Adipocyte (in vitro differentiated cells): ENCODE measurements at regions not wholly inside any gene's neighbourhood (a gene's known extent, or its start where the extent isn't known, plus 50 kb on each side); places are given as distances from the start of the nearest gene placed in this dataset.

Experiments used
- DNase-seq: peaks from one replicate; pipeline ENCODE4 v3.0.0-alpha.2; 2015; ENCODE audit warnings: low read depth
- H3K27me3 ChIP-seq: replicated peaks from 2 replicates; pipeline ENCODE4 v1.7.0; 2013; ENCODE audit warnings: mild to moderate bottlenecking, low read length, moderate library complexity; ENCODE audit not compliant: control insufficient read depth, insufficient read depth
- H3K36me3 ChIP-seq: 2 replicates; pipeline ENCODE4 v1.7.0; 2013; ENCODE audit warnings: low read length, mild to moderate bottlenecking, moderate library complexity; ENCODE audit not compliant: control insufficient read depth, insufficient read depth, severe bottlenecking
- H3K4me1 ChIP-seq: 2 replicates; pipeline ENCODE4 v1.7.0; 2013; ENCODE audit warnings: mild to moderate bottlenecking, low read length, moderate library complexity; ENCODE audit not compliant: control insufficient read depth, insufficient read depth
- H3K4me3 ChIP-seq: 2 replicates; pipeline ENCODE4 v1.7.0; 2013; ENCODE audit warnings: mild to moderate bottlenecking, low read length, moderate library complexity
- H3K9ac ChIP-seq: 2 replicates; pipeline ENCODE4 v1.7.0; 2013; ENCODE audit warnings: mild to moderate bottlenecking, low read length, moderate library complexity
- H3K9me3 ChIP-seq: 2 replicates; pipeline ENCODE4 v1.7.0; 2013; ENCODE audit warnings: mild to moderate bottlenecking, low read length, moderate library complexity; ENCODE audit not compliant: control insufficient read depth

- Histone ChIP-seq H3K27me3 (peaks cover 12% of the 10 kb centered on the region), H3K9ac (no peak overlapping the region), H3K9me3 (no peaks in the 10 kb centered on the region), H3K4me3 (no peak overlapping the region), H3K36me3 (no peaks in the 10 kb centered on the region), H3K4me1 (peaks cover 11% of the 10 kb centered on the region)
- DNase-seq: no peak
Observed at GRCh38 chr6:170232186-170233002, 58.5 kb downstream of the DLL1 start.

GRCh38 chr6:170231293-170232185 lies 59.3 kb downstream of the DLL1 start:
- H3K4me1 ChIP-seq: peaks cover 11% of the 10 kb centered on the region
- H3K9ac ChIP-seq: no peak overlapping the region
- no peak overlapping the region for H3K4me3 ChIP-seq
- no peaks in the 10 kb centered on the region for H3K36me3 ChIP-seq
- peaks cover 12% of the 10 kb centered on the region for H3K27me3 ChIP-seq
- no peaks in the 10 kb centered on the region for H3K9me3 ChIP-seq
- no peak for DNase-seq

- Histone ChIP-seq H3K4me3 (no peak overlapping the region), H3K36me3 (no peaks in the 10 kb centered on the region), H3K4me1 (peaks cover 11% of the 10 kb centered on the region), H3K9me3 (no peaks in the 10 kb centered on the region), H3K27me3 (peaks cover 18% of the 10 kb centered on the region), H3K9ac (no peak overlapping the region)
- DNase-seq: no peak
Observed at GRCh38 chr6:170230520-170231292, 60.2 kb downstream of the DLL1 start.

- no peaks in the 10 kb centered on the region for H3K36me3 ChIP-seq
- DNase-seq: no peak
- H3K9me3 ChIP-seq: no peaks in the 10 kb centered on the region
Observed at GRCh38 chr6:170229851-170230519, 60.9 kb downstream of the DLL1 start.

GRCh38 chr6:170229396-170229795 lies 61.5 kb downstream of the DLL1 start:
- H3K9ac ChIP-seq: no peak overlapping the region
- no peak for DNase-seq
- no peaks in the 10 kb centered on the region for H3K36me3 ChIP-seq
- H3K9me3 ChIP-seq: no peaks in the 10 kb centered on the region
- H3K4me1 ChIP-seq: peaks cover 11% of the 10 kb centered on the region
- H3K4me3 ChIP-seq: no peak overlapping the region
- H3K27me3 ChIP-seq: peaks cover 21% of the 10 kb centered on the region

More at GRCh38 chr6:170229851-170230519, 60.9 kb downstream of the DLL1 start:
- peaks cover 11% of the 10 kb centered on the region for H3K4me1 ChIP-seq
- H3K27me3 ChIP-seq: peaks cover 21% of the 10 kb centered on the region
- H3K9ac ChIP-seq: no peak overlapping the region
- no peak overlapping the region for H3K4me3 ChIP-seq

- Histone ChIP-seq H3K4me3 (no peak overlapping the region), H3K36me3 (no peaks in the 10 kb centered on the region), H3K9ac (no peak overlapping the region), H3K27me3 (peaks cover 21% of the 10 kb centered on the region), H3K4me1 (peaks cover 11% of the 10 kb centered on the region), H3K9me3 (no peaks in the 10 kb centered on the region)
- DNase-seq: no peak
Observed at GRCh38 chr6:170228946-170229310, 62.0 kb downstream of the DLL1 start.

- Histone ChIP-seq H3K9ac (no peak overlapping the region), H3K4me1 (peaks cover 7% of the 10 kb centered on the region), H3K9me3 (no peaks in the 10 kb centered on the region), H3K36me3 (no peaks in the 10 kb centered on the region), H3K4me3 (no peak overlapping the region), H3K27me3 (peaks cover 21% of the 10 kb centered on the region)
- no peak for DNase-seq
Observed at GRCh38 chr6:170227996-170228945, 62.6 kb downstream of the DLL1 start.

- H3K4me1 ChIP-seq: peaks cover 7% of the 10 kb centered on the region
- no peaks in the 10 kb centered on the region for H3K36me3 ChIP-seq
- peaks cover 21% of the 10 kb centered on the region for H3K27me3 ChIP-seq
- H3K4me3 ChIP-seq: no peak overlapping the region
- H3K9me3 ChIP-seq: no peaks in the 10 kb centered on the region
- no peak overlapping the region for H3K9ac ChIP-seq
- DNase-seq: no peak
Observed at GRCh38 chr6:170227521-170227983, 63.3 kb downstream of the DLL1 start.

GRCh38 chr6:170226647-170227046 lies 64.2 kb downstream of the DLL1 start:
- H3K4me3 ChIP-seq: no peak overlapping the region

More at GRCh38 chr6:170226647-170227046, 64.2 kb downstream of the DLL1 start:
- Histone ChIP-seq H3K9ac (no peak overlapping the region), H3K9me3 (no peaks in the 10 kb centered on the region), H3K27me3 (peaks cover 21% of the 10 kb centered on the region), H3K4me1 (peaks cover 3% of the 10 kb centered on the region), H3K36me3 (no peaks in the 10 kb centered on the region)
- DNase-seq: no peak
